ENCODE measurements at regions not wholly inside any gene's neighbourhood (a gene's known extent, or its start where the extent isn't known, plus 50 kb on each side); places are given as distances from the start of the nearest gene placed in this dataset.
A peak's percentile ranks its signal among the peaks of the same experiment; 100 is the strongest.
"Not testable (repeated sequence)": the region's sequence is repeated elsewhere in the genome, so short reads cannot be mapped to it uniquely, and the experiment has no call there.

DNA sequence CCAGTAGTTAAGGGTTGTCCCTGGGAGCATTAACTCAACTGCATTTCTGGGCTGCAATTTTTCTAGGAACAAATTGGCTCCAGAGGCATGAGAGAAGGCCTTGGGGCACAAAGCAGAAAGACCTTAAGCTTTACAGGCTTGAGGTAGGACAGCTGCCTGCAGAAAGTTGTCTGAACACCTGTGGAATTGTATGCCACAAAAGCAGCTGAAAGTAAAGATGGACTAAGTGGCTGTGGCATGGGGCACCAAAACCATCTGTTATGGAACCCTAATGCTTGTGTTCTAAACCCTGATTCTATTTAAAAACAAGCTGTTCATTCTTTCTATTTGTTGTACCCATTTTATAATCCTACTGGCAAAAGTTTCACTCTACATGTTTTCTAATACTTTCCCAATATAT, 515.2 kb downstream of the GLUD2 start:
- TF ChIP-seq, protein P1, sequence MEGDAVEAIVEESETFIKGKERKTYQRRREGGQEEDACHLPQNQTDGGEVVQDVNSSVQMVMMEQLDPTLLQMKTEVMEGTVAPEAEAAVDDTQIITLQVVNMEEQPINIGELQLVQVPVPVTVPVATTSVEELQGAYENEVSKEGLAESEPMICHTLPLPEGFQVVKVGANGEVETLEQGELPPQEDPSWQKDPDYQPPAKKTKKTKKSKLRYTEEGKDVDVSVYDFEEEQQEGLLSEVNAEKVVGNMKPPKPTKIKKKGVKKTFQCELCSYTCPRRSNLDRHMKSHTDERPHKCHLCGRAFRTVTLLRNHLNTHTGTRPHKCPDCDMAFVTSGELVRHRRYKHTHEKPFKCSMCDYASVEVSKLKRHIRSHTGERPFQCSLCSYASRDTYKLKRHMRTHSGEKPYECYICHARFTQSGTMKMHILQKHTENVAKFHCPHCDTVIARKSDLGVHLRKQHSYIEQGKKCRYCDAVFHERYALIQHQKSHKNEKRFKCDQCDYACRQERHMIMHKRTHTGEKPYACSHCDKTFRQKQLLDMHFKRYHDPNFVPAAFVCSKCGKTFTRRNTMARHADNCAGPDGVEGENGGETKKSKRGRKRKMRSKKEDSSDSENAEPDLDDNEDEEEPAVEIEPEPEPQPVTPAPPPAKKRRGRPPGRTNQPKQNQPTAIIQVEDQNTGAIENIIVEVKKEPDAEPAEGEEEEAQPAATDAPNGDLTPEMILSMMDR (IDR thresholded peaks at IDR 0.05) = no peak
- no peaks in the 10 kb centered on the region for H3K4me1 Mint-ChIP-seq (ENCODE audit: low read depth)
- no peak overlapping the region for H3K27ac Mint-ChIP-seq
- no peaks in the 10 kb centered on the region for H3K27me3 Mint-ChIP-seq (ENCODE audit: insufficient read depth)
- no peaks in the 10 kb centered on the region for H3K36me3 Mint-ChIP-seq (ENCODE audit: low read depth)
- no peak for DNase-seq
- no peaks in the 10 kb centered on the region for H3K9me3 Mint-ChIP-seq
- H3K4me3 Mint-ChIP-seq = no peak overlapping the region

DNA sequence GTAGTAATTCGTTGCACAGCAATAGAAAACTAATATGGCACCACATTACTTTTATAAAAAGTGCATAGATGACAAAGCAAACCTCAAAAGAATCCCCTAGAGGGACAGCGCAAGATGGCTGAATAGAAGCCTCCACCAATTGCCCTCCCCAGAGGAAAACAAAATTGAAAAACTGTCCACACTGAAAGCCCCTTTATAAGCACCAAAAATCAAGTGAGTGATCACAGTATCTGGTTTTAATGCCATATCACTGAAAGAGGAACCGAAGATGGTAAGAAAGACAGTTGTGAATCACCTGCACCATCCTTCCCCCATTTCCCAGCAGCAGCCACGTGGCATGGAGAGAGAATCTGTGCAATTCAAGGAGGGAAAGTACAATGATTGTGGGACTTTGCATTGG, 522.2 kb downstream of the GLUD2 start:
- Mint-ChIP-seq H3K4me3 (no peak overlapping the region), H3K9me3 (no peaks in the 10 kb centered on the region; the same call in 1 of the 2 replicates), H3K27ac (no peak overlapping the region), H3K36me3 (ENCODE audit: low read depth) (no peaks in the 10 kb centered on the region), H3K4me1 (ENCODE audit: low read depth) (no peaks in the 10 kb centered on the region), H3K27me3 (ENCODE audit: insufficient read depth) (no peaks in the 10 kb centered on the region)
- TF ChIP-seq, protein P1 (IDR thresholded peaks at IDR 0.05) = no peak
- no peak for DNase-seq

DNA sequence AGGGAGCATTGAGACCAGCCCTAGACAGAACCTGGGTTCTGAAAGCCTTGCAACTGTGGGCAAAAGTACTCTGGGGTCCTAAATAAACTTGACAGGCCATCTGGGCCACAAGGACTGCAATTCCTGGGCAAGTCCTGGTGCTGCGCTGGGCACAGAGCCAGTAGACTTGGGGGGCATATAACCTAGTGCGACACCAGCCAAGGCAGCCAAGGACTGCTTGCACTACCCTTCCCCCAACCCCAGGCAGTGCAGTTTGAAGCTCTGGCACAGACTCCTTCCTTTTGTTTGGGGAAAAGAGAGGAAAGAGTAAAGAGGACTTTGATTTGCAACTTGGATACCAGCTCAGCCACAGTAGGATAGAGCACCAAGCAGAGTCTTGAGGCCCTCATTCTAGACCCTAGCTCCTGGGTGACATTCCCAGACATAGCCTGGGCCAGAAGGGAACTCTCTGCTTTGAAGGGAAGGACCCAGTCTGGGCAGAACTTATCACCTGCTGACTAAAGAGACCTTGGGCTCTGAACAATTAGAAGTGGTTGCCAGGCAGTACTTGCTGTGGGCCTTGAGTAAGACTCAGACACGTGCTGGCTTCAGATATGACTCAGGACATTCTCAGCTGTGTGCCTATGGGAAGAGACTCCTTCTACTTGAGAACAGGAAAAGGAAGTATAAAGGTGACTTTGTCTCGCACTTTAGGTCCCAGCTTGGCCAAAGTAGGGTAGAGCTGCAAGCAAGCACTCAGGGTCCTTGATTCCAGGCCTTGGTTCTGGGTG, 522.8 kb downstream of the GLUD2 start:
- TF ChIP-seq, protein P1 (IDR thresholded peaks at IDR 0.05) = no peak
- no peak for DNase-seq
- Mint-ChIP-seq H3K4me3 (no peak overlapping the region), H3K27me3 (ENCODE audit: insufficient read depth) (no peaks in the 10 kb centered on the region), H3K4me1 (ENCODE audit: low read depth) (no peaks in the 10 kb centered on the region), H3K36me3 (ENCODE audit: low read depth) (no peaks in the 10 kb centered on the region), H3K27ac (no peak overlapping the region), H3K9me3 (no peaks in the 10 kb centered on the region; the same call in 1 of the 2 replicates)

DNA sequence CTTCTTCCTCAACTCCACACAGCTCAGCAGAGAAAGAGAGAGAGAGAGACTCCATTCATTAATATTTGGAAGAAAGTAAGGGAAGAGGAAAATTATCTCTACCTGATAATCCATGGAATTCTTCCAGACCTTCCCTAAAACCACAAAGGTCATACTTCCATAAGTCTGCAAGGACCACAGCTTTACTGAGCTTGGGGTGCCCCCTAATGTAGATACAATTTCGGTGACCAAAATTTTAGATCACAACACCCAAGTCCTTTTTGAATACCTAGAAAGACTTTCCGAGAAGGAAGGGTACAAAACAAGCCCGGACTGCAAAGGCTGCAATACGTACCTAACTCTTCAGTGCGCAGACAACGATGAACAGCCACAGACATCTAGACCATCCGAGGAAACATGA, 523.9 kb downstream of the GLUD2 start:
- Mint-ChIP-seq H3K27me3 (ENCODE audit: insufficient read depth) (no peaks in the 10 kb centered on the region), H3K36me3 (ENCODE audit: low read depth) (no peaks in the 10 kb centered on the region), H3K9me3 (no peaks in the 10 kb centered on the region; the same call in 1 of the 2 replicates), H3K4me3 (no peak overlapping the region), H3K27ac (no peak overlapping the region), H3K4me1 (ENCODE audit: low read depth) (no peaks in the 10 kb centered on the region)
- no peak for DNase-seq
- TF ChIP-seq, protein P1 (IDR thresholded peaks at IDR 0.05) = no peak

DNA sequence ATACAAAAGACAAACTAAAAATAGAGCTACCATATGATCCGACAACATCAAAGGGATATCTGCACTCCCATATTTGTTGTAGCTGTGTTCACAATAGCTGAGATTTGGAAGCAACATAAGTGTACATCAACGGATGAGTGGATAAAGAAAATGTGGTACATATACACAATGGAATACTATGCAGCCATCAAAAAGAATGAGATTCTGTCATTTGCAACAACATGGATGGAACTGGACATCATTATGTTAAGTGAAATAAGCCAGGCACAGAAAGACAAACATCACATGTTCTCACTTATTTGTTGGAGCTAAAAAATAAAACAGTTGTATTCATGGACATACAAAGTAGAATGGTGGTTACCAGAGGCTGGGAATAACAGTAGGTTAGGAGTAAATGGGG, 527.0 kb downstream of the GLUD2 start:
- not testable (repeated sequence) for DNase-seq; H3K27ac Mint-ChIP-seq; H3K9me3 Mint-ChIP-seq; H3K27me3 Mint-ChIP-seq (ENCODE audit: insufficient read depth); H3K36me3 Mint-ChIP-seq (ENCODE audit: low read depth); H3K4me3 Mint-ChIP-seq; H3K4me1 Mint-ChIP-seq (ENCODE audit: low read depth)

DNA sequence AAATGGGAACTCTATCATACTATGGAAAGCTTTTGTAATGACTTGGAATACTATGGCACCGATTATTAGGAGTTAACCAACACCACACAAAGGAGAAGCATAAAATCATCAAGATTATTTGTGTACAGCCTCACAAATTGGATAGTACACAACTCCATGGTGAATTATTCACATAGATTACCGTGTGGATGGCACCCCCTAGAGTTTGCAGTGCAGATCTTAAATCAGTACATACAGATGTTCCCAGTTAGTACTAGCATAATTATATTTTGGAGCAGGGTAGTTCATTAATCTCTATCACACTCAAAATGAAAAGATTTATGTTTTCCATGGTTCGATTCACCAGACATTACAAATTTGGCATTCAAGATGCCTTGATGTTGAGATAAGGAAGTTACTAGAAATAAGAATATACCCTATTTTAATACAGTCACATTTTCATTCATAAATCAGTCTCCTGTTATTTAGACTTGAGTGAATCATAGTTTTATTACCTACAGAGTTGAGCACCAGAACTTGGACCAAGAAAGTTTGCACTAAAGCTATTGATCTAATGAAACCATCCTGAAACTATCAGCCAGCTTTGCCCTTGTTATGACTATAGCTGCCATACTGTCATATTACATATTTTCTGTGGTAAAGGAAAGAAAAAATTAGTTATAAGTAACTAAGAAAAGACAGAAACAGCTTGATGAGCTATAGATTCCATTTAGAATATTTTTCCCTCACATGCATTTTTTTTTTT, 531.8 kb downstream of the GLUD2 start:
- no peak for DNase-seq
- no peaks in the 10 kb centered on the region for H3K27me3 Mint-ChIP-seq (ENCODE audit: insufficient read depth)
- no peak overlapping the region for H3K4me3 Mint-ChIP-seq
- H3K9me3 Mint-ChIP-seq = no peaks in the 10 kb centered on the region
- H3K36me3 Mint-ChIP-seq (ENCODE audit: low read depth) = no peaks in the 10 kb centered on the region
- H3K27ac Mint-ChIP-seq = no peak overlapping the region
- H3K4me1 Mint-ChIP-seq (ENCODE audit: low read depth) = no peaks in the 10 kb centered on the region
- TF ChIP-seq, protein P1 (IDR thresholded peaks at IDR 0.05) = peak; percentile 24; the same call in 1 of the 2 replicates
